ENCODE measurements at regions not wholly inside any gene's neighbourhood (a gene's known extent, or its start where the extent isn't known, plus 50 kb on each side); places are given as distances from the start of the nearest gene placed in this dataset.

DNA sequence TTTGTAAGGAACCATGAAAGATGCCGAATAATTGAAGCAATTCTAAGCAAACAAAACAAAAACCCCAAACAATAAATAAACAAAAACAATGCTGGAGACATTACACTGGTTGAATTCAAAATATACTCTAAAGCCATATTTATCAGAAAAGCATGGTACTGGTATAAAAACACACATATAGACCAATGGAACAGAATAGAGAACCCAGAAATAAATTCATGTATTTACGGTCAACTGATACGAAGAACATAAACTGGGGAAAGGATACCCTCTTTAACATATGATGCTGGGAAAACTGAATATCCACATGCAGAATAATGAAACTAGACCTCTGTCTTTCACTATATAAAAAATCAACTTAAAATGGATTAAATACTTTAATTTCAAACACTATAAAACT is 214.3 kb upstream of the PDZRN3 start:
- TF ChIP-seq, protein P1, sequence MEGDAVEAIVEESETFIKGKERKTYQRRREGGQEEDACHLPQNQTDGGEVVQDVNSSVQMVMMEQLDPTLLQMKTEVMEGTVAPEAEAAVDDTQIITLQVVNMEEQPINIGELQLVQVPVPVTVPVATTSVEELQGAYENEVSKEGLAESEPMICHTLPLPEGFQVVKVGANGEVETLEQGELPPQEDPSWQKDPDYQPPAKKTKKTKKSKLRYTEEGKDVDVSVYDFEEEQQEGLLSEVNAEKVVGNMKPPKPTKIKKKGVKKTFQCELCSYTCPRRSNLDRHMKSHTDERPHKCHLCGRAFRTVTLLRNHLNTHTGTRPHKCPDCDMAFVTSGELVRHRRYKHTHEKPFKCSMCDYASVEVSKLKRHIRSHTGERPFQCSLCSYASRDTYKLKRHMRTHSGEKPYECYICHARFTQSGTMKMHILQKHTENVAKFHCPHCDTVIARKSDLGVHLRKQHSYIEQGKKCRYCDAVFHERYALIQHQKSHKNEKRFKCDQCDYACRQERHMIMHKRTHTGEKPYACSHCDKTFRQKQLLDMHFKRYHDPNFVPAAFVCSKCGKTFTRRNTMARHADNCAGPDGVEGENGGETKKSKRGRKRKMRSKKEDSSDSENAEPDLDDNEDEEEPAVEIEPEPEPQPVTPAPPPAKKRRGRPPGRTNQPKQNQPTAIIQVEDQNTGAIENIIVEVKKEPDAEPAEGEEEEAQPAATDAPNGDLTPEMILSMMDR (IDR thresholded peaks at IDR 0.05; ENCODE audit: low read length) = no peak
- TF ChIP-seq EZH2 (IDR thresholded peaks at IDR 0.05; ENCODE audit: borderline replicate concordance, low read length) = no peak
